Esophagus (tissue), 2 donors: ENCODE measurements at regions not wholly inside any gene's neighbourhood (a gene's known extent, or its start where the extent isn't known, plus 50 kb on each side); places are given as distances from the start of the nearest gene placed in this dataset.

Source experiments
- H3K27ac ChIP-seq, 2 donors: one replicate each; pipeline ENCODE4 v1.5.1; 2013; ENCODE audit warnings: low read depth in 2 of 2, mild to moderate bottlenecking in 2 of 2, inconsistent platforms in 1 of 2, low read length in 1 of 2, moderate library complexity in 1 of 2
- H3K27me3 ChIP-seq, 2 donors: one replicate each; pipeline ENCODE4 v1.6.1; 2013; ENCODE audit warnings: low read length in 2 of 2, control low read depth in 1 of 2, mild to moderate bottlenecking in 1 of 2; ENCODE audit not compliant: insufficient read depth in 2 of 2, control insufficient read depth in 1 of 2
- H3K36me3 ChIP-seq, 2 donors: one replicate each; pipeline ENCODE4 v1.6.1; 2013; ENCODE audit warnings: low read length in 1 of 2; ENCODE audit not compliant: control insufficient read depth in 2 of 2, insufficient read depth in 2 of 2
- H3K4me1 ChIP-seq, 2 donors: one replicate each; pipeline ENCODE4 v1.6.1; 2013; ENCODE audit warnings: low read length in 1 of 2; ENCODE audit not compliant: control insufficient read depth in 2 of 2, insufficient read depth in 2 of 2
- H3K4me3 ChIP-seq, 2 donors: one replicate each; pipeline ENCODE4 v1.5.1; 2013; ENCODE audit warnings: low read length in 2 of 2, mild to moderate bottlenecking in 2 of 2, low read depth in 1 of 2, moderate library complexity in 1 of 2
- H3K9me3 ChIP-seq, 2 donors: one replicate each; pipeline ENCODE4 v1.6.1; 2013; ENCODE audit warnings: mild to moderate bottlenecking in 2 of 2, low read depth in 1 of 2, low read length in 1 of 2, moderate library complexity in 1 of 2; ENCODE audit not compliant: control insufficient read depth in 2 of 2, insufficient read depth in 1 of 2
- WGBS, 2 donors: extraction: QIAGEN DNeasy Blood & Tissue Kit; methylation state at CpG; one replicate each; pipeline ENCODE4 v1.1.7; 2013; 5-methylcytosine and 5-hydroxymethylcytosine counted together
- donor health status: healthy with polysubstance abuse.
- donor health status: Bipolar disorder and iron deficiency.

GRCh38 chr2:235301202-235302076 lies 192.4 kb upstream of the AGAP1 start:
- WGBS, 2 donors: 61 to 71% methylated on average over 7 of the region's 7 CpGs
- Histone ChIP-seq H3K4me1 (no peaks in the 10 kb centered on the region), H3K36me3 (no peaks in the 10 kb centered on the region), H3K27me3 (no peaks in the 10 kb centered on the region), H3K27ac (no peak overlapping the region), H3K9me3 (no peaks in the 10 kb centered on the region), H3K4me3 (no peak overlapping the region)

GRCh38 chr2:235302263-235302662 lies 191.6 kb upstream of the AGAP1 start:
- Histone ChIP-seq H3K27me3 (no peaks in the 10 kb centered on the region), H3K4me3 (no peak overlapping the region), H3K9me3 (no peaks in the 10 kb centered on the region), H3K4me1 (no peaks in the 10 kb centered on the region), H3K27ac (no peak overlapping the region), H3K36me3 (no peaks in the 10 kb centered on the region)
- 89 to 91% methylated on average over 9 of the region's 9 CpGs for WGBS, 2 donors

- Histone ChIP-seq H3K4me1 (no peaks in the 10 kb centered on the region), H3K27me3 (no peaks in the 10 kb centered on the region), H3K27ac (no peak overlapping the region), H3K4me3 (no peak overlapping the region), H3K36me3 (no peaks in the 10 kb centered on the region), H3K9me3 (no peaks in the 10 kb centered on the region)
- WGBS, 2 donors: 80 to 85% methylated on average over 16 to 18 of the region's 18 CpGs
Measured at GRCh38 chr2:235303499-235304291, 190.1 kb upstream of the AGAP1 start.

DNA sequence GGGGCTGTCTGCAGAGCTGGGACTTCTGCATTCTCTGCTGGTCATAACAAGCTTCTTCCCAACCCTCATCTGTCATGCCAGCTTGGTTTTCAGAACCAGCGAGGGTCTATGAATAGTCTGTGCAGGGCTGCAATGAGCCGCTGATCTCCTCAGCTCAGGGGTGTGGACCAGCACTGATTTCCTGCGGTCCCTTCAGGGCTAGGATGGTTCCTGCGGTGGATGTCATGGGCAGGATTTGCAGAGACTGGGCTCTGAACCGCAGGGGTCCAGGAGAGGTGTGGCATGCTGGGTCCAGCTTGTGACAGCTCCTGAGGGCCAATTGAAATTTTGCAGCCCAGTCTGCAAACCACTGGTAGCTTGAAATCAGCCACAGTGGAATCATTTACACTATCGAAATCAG lies 188.2 kb upstream of the AGAP1 start:
- no peaks in the 10 kb centered on the region for H3K4me1 ChIP-seq
- no peak overlapping the region for H3K27ac ChIP-seq
- H3K4me3 ChIP-seq: no peak overlapping the region
- no peaks in the 10 kb centered on the region for H3K36me3 ChIP-seq
- H3K9me3 ChIP-seq: no peaks in the 10 kb centered on the region
- WGBS, 2 donors: 83 to 89% methylated on average over 6 of the region's 6 CpGs
- no peaks in the 10 kb centered on the region for H3K27me3 ChIP-seq

DNA sequence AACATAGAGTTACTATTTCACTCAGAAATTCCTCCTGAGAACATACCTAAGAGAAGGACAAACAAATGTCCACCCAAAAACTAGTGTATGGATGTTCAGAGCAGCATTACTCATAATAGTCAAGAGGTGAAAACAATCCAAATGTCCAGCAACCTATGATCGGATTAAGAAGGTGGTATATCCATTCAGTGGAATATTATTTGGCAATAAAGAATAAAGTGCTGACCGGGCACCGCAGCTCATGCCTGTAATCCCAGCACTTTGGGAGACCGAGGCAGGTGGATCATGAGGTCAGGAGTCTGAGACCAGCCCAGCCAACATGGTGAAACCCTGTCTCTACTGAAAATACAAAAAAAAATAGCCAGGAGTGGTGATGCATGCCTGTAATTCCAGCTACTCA lies 182.8 kb upstream of the AGAP1 start:
- Histone ChIP-seq H3K36me3 (no peaks in the 10 kb centered on the region), H3K27ac (no peak overlapping the region), H3K9me3 (no peaks in the 10 kb centered on the region), H3K4me1 (no peaks in the 10 kb centered on the region), H3K4me3 (no peak overlapping the region), H3K27me3 (no peaks in the 10 kb centered on the region)
- WGBS, 2 donors: 96 to 98% methylated on average over 4 of the region's 4 CpGs

DNA sequence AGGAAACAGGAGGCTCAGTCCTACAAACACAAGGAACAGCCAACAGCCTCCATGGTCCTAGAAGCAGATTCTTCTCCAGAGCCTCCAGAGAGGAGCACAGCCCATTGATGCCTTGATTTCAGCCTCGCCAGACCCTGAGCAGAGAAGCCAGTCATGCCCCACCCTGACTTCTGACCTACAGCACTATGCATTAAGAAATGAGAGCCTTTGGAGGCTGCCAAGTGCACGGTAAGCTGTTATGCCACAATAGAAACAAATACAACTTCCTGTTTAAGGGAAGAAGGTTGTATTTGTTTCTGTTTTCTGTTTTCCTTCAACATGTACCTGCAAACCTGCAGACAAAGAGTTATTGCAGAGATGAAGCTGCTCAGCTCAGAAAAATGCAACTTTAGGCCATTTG lies 181.3 kb upstream of the AGAP1 start:
- no peaks in the 10 kb centered on the region for H3K9me3 ChIP-seq
- no peaks in the 10 kb centered on the region for H3K4me1 ChIP-seq
- no peak overlapping the region for H3K27ac ChIP-seq
- H3K36me3 ChIP-seq: no peaks in the 10 kb centered on the region
- H3K4me3 ChIP-seq: no peak overlapping the region
- no peaks in the 10 kb centered on the region for H3K27me3 ChIP-seq
- 45 to 47% methylated on average over 2 of the region's 2 CpGs for WGBS, 2 donors

DNA sequence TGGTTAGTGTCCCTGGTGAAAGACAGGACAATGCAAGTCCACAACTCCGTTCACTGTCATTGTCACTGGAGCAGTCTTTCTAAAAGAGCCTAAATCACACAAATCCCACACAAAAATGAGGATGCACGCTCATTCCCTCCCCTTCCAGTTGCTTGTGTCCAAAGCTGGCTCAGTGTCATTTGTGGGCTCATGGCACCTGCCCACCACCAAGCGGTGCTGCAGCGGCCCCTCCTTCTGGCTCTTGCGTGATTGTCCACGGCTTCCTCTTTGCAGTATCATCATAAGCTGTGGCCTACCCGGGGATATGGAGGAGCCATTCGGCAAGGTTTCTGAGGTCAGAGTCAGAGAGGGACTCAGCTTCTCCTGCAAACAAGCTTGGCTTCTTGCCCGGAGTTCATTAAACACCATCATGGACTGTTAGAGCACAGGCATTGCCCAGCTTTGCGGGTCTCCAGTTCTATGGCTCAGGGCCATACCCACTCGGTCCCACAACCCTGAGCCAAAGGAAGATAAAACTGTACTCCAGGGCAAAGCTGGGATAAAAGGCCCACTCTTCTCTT lies 179.4 kb upstream of the AGAP1 start:
- Histone ChIP-seq H3K9me3 (no peaks in the 10 kb centered on the region), H3K27me3 (no peaks in the 10 kb centered on the region), H3K36me3 (no peaks in the 10 kb centered on the region), H3K4me3 (no peak overlapping the region), H3K4me1 (no peaks in the 10 kb centered on the region), H3K27ac (no peak overlapping the region)
- WGBS, 2 donors: 79 to 80% methylated on average over 11 of the region's 11 CpGs

DNA sequence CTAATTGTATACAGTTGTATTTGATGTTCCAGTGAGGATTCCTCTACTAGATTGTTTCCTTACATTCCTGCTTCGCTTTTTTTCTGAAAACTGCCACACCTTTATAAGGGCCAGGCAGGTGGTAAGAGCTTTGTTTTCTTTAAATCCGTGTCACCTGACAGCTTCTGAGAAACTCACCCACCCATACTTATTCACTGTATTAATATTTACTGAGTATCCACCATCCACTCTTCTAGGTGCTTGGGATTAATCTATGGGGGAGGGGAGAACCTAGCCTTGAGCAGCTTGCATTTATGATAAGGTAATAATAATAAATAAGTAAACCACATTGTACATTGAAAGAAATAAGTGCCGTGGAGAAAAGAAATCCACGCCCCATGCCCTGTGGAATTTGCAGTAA lies 174.7 kb upstream of the AGAP1 start:
- Histone ChIP-seq H3K27ac (no peak overlapping the region), H3K27me3 (no peaks in the 10 kb centered on the region), H3K9me3 (no peaks in the 10 kb centered on the region), H3K4me1 (no peaks in the 10 kb centered on the region), H3K4me3 (no peak overlapping the region), H3K36me3 (no peaks in the 10 kb centered on the region)
- 65 to 70% methylated on average over 4 of the region's 4 CpGs for WGBS, 2 donors

DNA sequence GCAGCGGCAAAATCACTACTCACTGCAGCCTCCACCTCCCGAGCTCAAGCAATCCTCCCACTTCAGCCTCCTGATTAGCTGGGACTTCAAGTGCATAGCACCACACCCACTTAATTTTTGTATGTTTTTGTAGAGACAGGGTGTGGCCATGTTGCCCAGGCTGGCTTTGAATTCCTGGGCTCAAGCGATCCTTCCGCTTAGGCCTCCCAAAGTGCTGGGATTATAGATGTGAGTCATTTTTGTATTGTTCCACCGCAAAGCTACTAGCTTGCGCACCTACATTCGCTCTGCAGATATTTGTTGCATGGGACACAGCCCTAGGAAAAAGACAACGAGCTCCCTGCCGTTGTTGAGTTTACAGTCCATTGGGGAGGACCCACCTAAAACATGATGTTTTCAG lies 173.5 kb upstream of the AGAP1 start:
- H3K36me3 ChIP-seq: no peaks in the 10 kb centered on the region
- 74 to 78% methylated on average over 9 of the region's 9 CpGs for WGBS, 2 donors

More for the DNA sequence above, 173.5 kb upstream of the AGAP1 start:
- H3K27ac ChIP-seq: no peak overlapping the region
- no peaks in the 10 kb centered on the region for H3K27me3 ChIP-seq
- H3K9me3 ChIP-seq: no peaks in the 10 kb centered on the region
- no peak overlapping the region for H3K4me3 ChIP-seq
- no peaks in the 10 kb centered on the region for H3K4me1 ChIP-seq
